GM23248 (cell line): ENCODE measurements at regions not wholly inside any gene's neighbourhood (a gene's known extent, or its start where the extent isn't known, plus 50 kb on each side); places are given as distances from the start of the nearest gene placed in this dataset.

Source experiments
- EZH2 ChIP-seq: fragments of 200-600 bp; sonication (generic); IDR thresholded peaks from 2 replicates; pipeline ENCODE4 v1.6.1; 2018; ENCODE audit warnings: antibody characterized with exemption, mild to moderate bottlenecking; ENCODE audit not compliant: insufficient read depth, poor library complexity, severe bottlenecking
- EZH2phosphoT487 ChIP-seq: fragments of 200-600 bp; sonication (generic); IDR thresholded peaks from 2 replicates; pipeline ENCODE4 v1.6.1; 2018; ENCODE audit warnings: antibody characterized with exemption, moderate library complexity, mild to moderate bottlenecking, low read depth; ENCODE audit not compliant: insufficient read depth

DNA sequence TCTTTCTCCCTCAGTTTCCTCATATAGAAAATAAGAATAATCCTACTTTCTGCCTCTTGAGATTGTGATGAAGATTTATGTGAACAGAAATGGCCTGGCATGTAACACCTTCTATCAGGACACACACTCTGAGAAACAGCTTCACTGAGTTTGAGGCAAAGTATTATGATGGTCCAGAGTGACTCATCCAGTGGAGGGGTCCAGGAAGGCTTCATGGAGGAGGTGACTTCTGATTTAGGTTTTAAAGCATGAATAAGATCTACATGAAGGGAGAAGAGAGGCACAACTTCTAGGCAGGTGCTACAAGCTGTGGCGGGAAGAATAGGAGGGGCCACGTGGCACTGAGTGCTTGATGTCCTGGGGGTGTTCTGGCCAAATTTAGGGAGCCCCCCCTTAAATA lies 124.4 kb upstream of the SDK2 start:
- TF ChIP-seq EZH2 = no peak
- TF ChIP-seq EZH2phosphoT487 = no peak
